ENCODE measurements at regions not wholly inside any gene's neighbourhood (a gene's known extent, or its start where the extent isn't known, plus 50 kb on each side); places are given as distances from the start of the nearest gene placed in this dataset.
"Not testable (repeated sequence)": the region's sequence is repeated elsewhere in the genome, so short reads cannot be mapped to it uniquely, and the experiment has no call there.

DNA sequence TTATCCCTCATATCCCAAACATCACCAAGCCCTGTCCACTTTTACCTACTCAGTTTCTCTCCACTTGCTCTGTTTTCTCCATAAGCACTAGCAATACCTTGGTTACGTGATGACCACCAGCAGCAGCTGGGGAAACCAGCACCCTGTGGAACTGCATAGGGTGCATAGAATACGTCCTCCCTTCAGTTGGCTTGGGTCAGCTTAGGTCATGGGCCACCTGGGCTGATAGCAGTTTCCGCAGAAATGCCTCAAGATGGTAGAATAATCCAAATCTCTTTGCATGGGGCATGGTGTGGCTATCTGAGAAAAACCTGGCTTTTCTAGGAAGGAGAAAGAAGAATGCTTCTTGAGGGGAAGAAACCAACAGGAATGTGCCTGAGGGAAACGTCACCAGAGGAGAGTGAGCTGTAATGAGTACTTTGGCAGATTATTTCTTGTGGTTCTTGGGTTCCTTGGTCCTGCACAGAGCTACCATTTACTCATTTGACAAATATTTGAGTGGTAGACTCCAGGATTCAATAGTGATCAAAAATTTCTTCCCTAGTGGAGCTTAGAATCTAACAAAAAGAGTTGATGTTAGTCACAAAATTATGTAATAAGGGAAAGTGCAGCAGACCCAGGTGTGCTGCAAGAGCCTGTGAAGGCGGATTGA lies 134.3 kb downstream of the CCDC74A start:
- TF ChIP-seq EZH2phosphoT487 (IDR thresholded peaks at IDR 0.05; ENCODE audit: borderline replicate concordance, low read depth, low read length): not testable (repeated sequence)
- TF ChIP-seq, protein P1, sequence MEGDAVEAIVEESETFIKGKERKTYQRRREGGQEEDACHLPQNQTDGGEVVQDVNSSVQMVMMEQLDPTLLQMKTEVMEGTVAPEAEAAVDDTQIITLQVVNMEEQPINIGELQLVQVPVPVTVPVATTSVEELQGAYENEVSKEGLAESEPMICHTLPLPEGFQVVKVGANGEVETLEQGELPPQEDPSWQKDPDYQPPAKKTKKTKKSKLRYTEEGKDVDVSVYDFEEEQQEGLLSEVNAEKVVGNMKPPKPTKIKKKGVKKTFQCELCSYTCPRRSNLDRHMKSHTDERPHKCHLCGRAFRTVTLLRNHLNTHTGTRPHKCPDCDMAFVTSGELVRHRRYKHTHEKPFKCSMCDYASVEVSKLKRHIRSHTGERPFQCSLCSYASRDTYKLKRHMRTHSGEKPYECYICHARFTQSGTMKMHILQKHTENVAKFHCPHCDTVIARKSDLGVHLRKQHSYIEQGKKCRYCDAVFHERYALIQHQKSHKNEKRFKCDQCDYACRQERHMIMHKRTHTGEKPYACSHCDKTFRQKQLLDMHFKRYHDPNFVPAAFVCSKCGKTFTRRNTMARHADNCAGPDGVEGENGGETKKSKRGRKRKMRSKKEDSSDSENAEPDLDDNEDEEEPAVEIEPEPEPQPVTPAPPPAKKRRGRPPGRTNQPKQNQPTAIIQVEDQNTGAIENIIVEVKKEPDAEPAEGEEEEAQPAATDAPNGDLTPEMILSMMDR (conservative IDR thresholded peaks at IDR 0.05; ENCODE audit: low read length): not testable (repeated sequence)
